ENCODE measurements at regions not wholly inside any gene's neighbourhood (a gene's known extent, or its start where the extent isn't known, plus 50 kb on each side); places are given as distances from the start of the nearest gene placed in this dataset.
"Not testable (repeated sequence)": the region's sequence is repeated elsewhere in the genome, so short reads cannot be mapped to it uniquely, and the experiment has no call there.

GRCh38 chr10:55551603-55552002 is 750.6 kb upstream of the PCDH15 start:
- H3K4me1 ChIP-seq: no peaks in the 10 kb centered on the region
- H3K27ac ChIP-seq: no peak overlapping the region
- H3K27me3 ChIP-seq: no peaks in the 10 kb centered on the region
- TF ChIP-seq EP300 (IDR thresholded peaks at IDR 0.05) (no peak), POLR2A (IDR thresholded peaks at IDR 0.05) (no peak)
- no peak overlapping the region for H3K4me3 ChIP-seq
- no peak for DNase-seq (ENCODE audit: low spot score in 2 of 2)
- 90 to 91% methylated on average over 2 of the region's 2 CpGs for WGBS, 2 donors
- H3K36me3 ChIP-seq: no peaks in the 10 kb centered on the region
- H3K9me3 ChIP-seq: no peaks in the 10 kb centered on the region

- Histone ChIP-seq H3K9me3 (no peaks in the 10 kb centered on the region), H3K36me3 (no peaks in the 10 kb centered on the region), H3K4me1 (no peaks in the 10 kb centered on the region), H3K4me3 (no peak overlapping the region), H3K27me3 (no peaks in the 10 kb centered on the region), H3K27ac (no peak overlapping the region)
- TF ChIP-seq CTCF (IDR thresholded peaks at IDR 0.05) (no peak), POLR2A (IDR thresholded peaks at IDR 0.05) (no peak)
- DNase-seq (ENCODE audit: low spot score in 2 of 2): no peak
- 47 to 49% methylated on average over 2 of the region's 2 CpGs for WGBS, 2 donors
These were observed 749.2 kb upstream of the PCDH15 start for GRCh38 chr10:55550236-55550635.

- H3K9me3 ChIP-seq; H3K4me1 ChIP-seq; H3K27ac ChIP-seq; H3K36me3 ChIP-seq; H3K4me3 ChIP-seq; H3K27me3 ChIP-seq; DNase-seq (ENCODE audit: low spot score in 2 of 2): not testable (repeated sequence)
- WGBS, 2 donors: 88 to 89% methylated on average over 7 of the region's 7 CpGs
These were observed 736.5 kb upstream of the PCDH15 start for GRCh38 chr10:55537497-55537896.

GRCh38 chr10:55519264-55519663 is 718.2 kb upstream of the PCDH15 start:
- Histone ChIP-seq H3K27me3 (no peaks in the 10 kb centered on the region), H3K4me1 (no peaks in the 10 kb centered on the region), H3K9me3 (no peaks in the 10 kb centered on the region), H3K27ac (no peak overlapping the region), H3K36me3 (no peaks in the 10 kb centered on the region), H3K4me3 (no peak overlapping the region)
- WGBS, 2 donors: 74 to 78% methylated on average over 7 of the region's 7 CpGs
- DNase-seq (ENCODE audit: low spot score in 2 of 2): no peak
- no peak for TF ChIP-seq POLR2A (IDR thresholded peaks at IDR 0.05)
- no peak for TF ChIP-seq EP300 (IDR thresholded peaks at IDR 0.05)
- TF ChIP-seq CTCF (IDR thresholded peaks at IDR 0.05): no peak

- not testable (repeated sequence) for H3K4me1 ChIP-seq; H3K4me3 ChIP-seq; H3K27ac ChIP-seq; H3K9me3 ChIP-seq; H3K27me3 ChIP-seq; H3K36me3 ChIP-seq; DNase-seq (ENCODE audit: low spot score in 2 of 2)
- 8 to 19% methylated on average over 1 of the region's 1 CpG for WGBS, 2 donors
These were observed 717.4 kb upstream of the PCDH15 start for GRCh38 chr10:55518416-55518815.

- TF ChIP-seq EP300 (IDR thresholded peaks at IDR 0.05) (no peak), POLR2A (IDR thresholded peaks at IDR 0.05) (no peak), CTCF (IDR thresholded peaks at IDR 0.05) (no peak)
- Histone ChIP-seq H3K4me1 (no peaks in the 10 kb centered on the region), H3K36me3 (no peaks in the 10 kb centered on the region), H3K27me3 (no peaks in the 10 kb centered on the region), H3K4me3 (peak overlapping the region in 1 of 4 donors; percentile 13), H3K9me3 (no peaks in the 10 kb centered on the region), H3K27ac (no peak overlapping the region)
- DNase-seq (ENCODE audit: low spot score in 2 of 2): no peak
- WGBS, 2 donors: 64 to 75% methylated on average over 4 of the region's 4 CpGs
These were observed 708.1 kb upstream of the PCDH15 start for GRCh38 chr10:55509168-55509567.

- Histone ChIP-seq H3K4me3 (no peak overlapping the region), H3K27ac (no peak overlapping the region), H3K36me3 (no peaks in the 10 kb centered on the region), H3K9me3 (no peaks in the 10 kb centered on the region), H3K4me1 (no peaks in the 10 kb centered on the region), H3K27me3 (no peaks in the 10 kb centered on the region)
- DNase-seq (ENCODE audit: low spot score in 2 of 2): peak in 1 of 2 donors; percentile 15
- WGBS, 2 donors: 10 to 11% methylated on average over 1 of the region's 1 CpG
- no peak for TF ChIP-seq POLR2A (IDR thresholded peaks at IDR 0.05)
- peak in 2 of 5 experiments; percentile 25 to 41 for TF ChIP-seq CTCF (IDR thresholded peaks at IDR 0.05)
These were observed 700.0 kb upstream of the PCDH15 start for GRCh38 chr10:55500931-55501559.

All from tibial nerve (tissue), 4 donors.